Esophagus squamous epithelium (tissue), 4 donors: ENCODE measurements at regions not wholly inside any gene's neighbourhood (a gene's known extent, or its start where the extent isn't known, plus 50 kb on each side); places are given as distances from the start of the nearest gene placed in this dataset.
"Not testable (repeated sequence)": the region's sequence is repeated elsewhere in the genome, so short reads cannot be mapped to it uniquely, and the experiment has no call there.

Experiments
- CTCF ChIP-seq, 6 experiments: fragments of 450-650 bp in 4 of 6; fragments of 200-600 bp in 2 of 6; sonication (generic) in 2 of 6; IDR thresholded peaks; one replicate each; pipeline ENCODE4 v1.5.1; 2016 to 2019; ENCODE audit warnings: antibody characterized with exemption in 6 of 6, mild to moderate bottlenecking in 4 of 6, moderate library complexity in 4 of 6
- POLR2A ChIP-seq, 4 donors: fragments of 450-650 bp; IDR thresholded peaks; one replicate each; pipeline ENCODE4 v1.6.1; 2017; ENCODE audit warnings: antibody characterized with exemption in 4 of 4, mild to moderate bottlenecking in 4 of 4, moderate library complexity in 3 of 4

GRCh38 chr9:63318093-63318492, 1966.9 kb downstream of the FOXD4L5 start:
- TF ChIP-seq CTCF, POLR2A (IDR thresholded peaks at IDR 0.05): not testable (repeated sequence)
